ENCODE measurements at regions not wholly inside any gene's neighbourhood (a gene's known extent, or its start where the extent isn't known, plus 50 kb on each side); places are given as distances from the start of the nearest gene placed in this dataset.

- TF ChIP-seq, protein P1, sequence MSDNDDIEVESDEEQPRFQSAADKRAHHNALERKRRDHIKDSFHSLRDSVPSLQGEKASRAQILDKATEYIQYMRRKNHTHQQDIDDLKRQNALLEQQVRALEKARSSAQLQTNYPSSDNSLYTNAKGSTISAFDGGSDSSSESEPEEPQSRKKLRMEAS (IDR thresholded peaks at IDR 0.05), result no peak
- TF ChIP-seq EZH2 (IDR thresholded peaks at IDR 0.05; ENCODE audit: low read depth, low read length, severe bottlenecking), result no peak
Observed at GRCh38 chr5:93929131-93929530, 187.7 kb upstream of the POU5F2 start.

Data from H1 (cell line).